Neutrophil (primary cell): ENCODE measurements at regions not wholly inside any gene's neighbourhood (a gene's known extent, or its start where the extent isn't known, plus 50 kb on each side); places are given as distances from the start of the nearest gene placed in this dataset.

Experiments used
- H3K27ac ChIP-seq: fragments of 200-600 bp; sonication (generic); 2 replicates; pipeline ENCODE4 v1.5.1; 2016; ENCODE audit warnings: mild to moderate bottlenecking, moderate library complexity
- H3K27me3 ChIP-seq: fragments of 200-600 bp; sonication (generic); 2 replicates; pipeline ENCODE4 v1.6.0; 2016; ENCODE audit warnings: mild to moderate bottlenecking
- H3K36me3 ChIP-seq: fragments of 200-600 bp; sonication (generic); 2 replicates; pipeline ENCODE4 v1.5.1; 2017
- H3K4me1 ChIP-seq, 2 experiments: fragments of 200-600 bp in 1 of 2; sonication (generic) in 1 of 2; 1 replicate in 1 of 2; 2 replicates in 1 of 2; pipeline versions ENCODE4 v1.5.1 to v1.6.1; 2013 to 2016; ENCODE audit warnings: low read depth in 1 of 2, low read length in 1 of 2, mild to moderate bottlenecking in 1 of 2, moderate library complexity in 1 of 2; ENCODE audit not compliant: control insufficient read depth in 1 of 2, insufficient read depth in 1 of 2
- H3K4me3 ChIP-seq, 2 experiments: fragments of 200-600 bp in 1 of 2; sonication (generic) in 1 of 2; 1 replicate in 1 of 2; 2 replicates in 1 of 2; pipeline ENCODE4 v1.5.1; 2013 to 2016; ENCODE audit warnings: low read depth in 1 of 2, low read length in 1 of 2, mild to moderate bottlenecking in 1 of 2, moderate library complexity in 1 of 2
- H3K9me3 ChIP-seq: fragments of 200-600 bp; sonication (generic); 2 replicates; pipeline ENCODE4 v1.5.1; 2016
- TF ChIP-seq, protein P1 (sequence below): fragments of 200-600 bp; sonication (generic); IDR thresholded peaks from 2 replicates; pipeline ENCODE4 v1.5.1; 2016; ENCODE audit warnings: antibody characterized with exemption

DNA sequence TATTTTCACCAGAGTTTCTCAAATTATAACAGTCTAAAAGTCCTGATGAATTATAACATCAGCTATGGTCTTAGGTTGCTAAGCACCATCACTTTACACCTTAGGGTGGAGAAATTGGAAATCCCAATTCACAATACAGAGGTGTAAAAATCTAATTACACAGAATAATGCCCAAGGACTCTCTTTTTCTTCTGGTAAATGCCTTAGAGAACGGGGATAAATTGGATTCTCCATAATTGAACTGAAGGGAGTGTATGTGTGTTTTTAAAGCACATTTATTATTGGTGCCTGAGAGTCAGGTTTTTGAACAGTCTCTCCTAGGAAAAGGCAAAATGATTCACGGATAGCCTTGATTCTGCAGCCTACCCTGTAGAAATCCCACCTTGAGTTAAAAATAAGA lies 66.8 kb downstream of the NIBAN1 start:
- Histone ChIP-seq H3K27me3 (no peaks in the 10 kb centered on the region), H3K9me3 (no peaks in the 10 kb centered on the region), H3K4me3 (no peak overlapping the region), H3K4me1 (peaks cover 12 to 13% of the 10 kb centered on the region in 2 experiments), H3K36me3 (no peaks in the 10 kb centered on the region), H3K27ac (no peak overlapping the region)
- TF ChIP-seq, protein P1, sequence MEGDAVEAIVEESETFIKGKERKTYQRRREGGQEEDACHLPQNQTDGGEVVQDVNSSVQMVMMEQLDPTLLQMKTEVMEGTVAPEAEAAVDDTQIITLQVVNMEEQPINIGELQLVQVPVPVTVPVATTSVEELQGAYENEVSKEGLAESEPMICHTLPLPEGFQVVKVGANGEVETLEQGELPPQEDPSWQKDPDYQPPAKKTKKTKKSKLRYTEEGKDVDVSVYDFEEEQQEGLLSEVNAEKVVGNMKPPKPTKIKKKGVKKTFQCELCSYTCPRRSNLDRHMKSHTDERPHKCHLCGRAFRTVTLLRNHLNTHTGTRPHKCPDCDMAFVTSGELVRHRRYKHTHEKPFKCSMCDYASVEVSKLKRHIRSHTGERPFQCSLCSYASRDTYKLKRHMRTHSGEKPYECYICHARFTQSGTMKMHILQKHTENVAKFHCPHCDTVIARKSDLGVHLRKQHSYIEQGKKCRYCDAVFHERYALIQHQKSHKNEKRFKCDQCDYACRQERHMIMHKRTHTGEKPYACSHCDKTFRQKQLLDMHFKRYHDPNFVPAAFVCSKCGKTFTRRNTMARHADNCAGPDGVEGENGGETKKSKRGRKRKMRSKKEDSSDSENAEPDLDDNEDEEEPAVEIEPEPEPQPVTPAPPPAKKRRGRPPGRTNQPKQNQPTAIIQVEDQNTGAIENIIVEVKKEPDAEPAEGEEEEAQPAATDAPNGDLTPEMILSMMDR: no peak

DNA sequence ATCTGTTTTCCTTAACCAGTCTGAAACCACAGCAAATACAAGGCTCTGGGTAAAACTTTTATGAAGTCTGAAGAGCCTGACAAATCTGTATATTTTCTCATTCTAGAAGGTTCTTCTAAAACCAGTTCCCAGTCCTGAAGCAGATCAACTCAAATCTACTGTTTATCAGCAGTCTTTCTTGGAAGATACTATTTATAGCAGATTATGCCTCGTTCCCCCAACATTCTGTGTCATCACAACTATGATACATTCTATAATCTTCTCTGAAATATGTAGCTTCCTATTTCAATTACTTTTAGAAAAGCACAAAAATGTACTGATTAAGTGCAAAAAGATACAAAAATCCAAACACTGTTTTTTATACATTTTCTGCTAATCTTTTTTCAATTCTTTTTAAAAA lies 67.5 kb downstream of the NIBAN1 start:
- Histone ChIP-seq H3K36me3 (no peaks in the 10 kb centered on the region), H3K27me3 (no peaks in the 10 kb centered on the region), H3K4me3 (no peak overlapping the region), H3K9me3 (no peaks in the 10 kb centered on the region), H3K27ac (no peak overlapping the region), H3K4me1 (peaks cover 12 to 13% of the 10 kb centered on the region in 2 experiments)
- TF ChIP-seq, protein P1: no peak

GRCh38 chr1:184905601-184906322 lies 68.5 kb downstream of the NIBAN1 start:
- Histone ChIP-seq H3K27me3 (no peaks in the 10 kb centered on the region), H3K27ac (peak overlapping the region; percentile 69), H3K4me3 (no peak overlapping the region), H3K9me3 (no peaks in the 10 kb centered on the region), H3K4me1 (peaks cover 12 to 13% of the 10 kb centered on the region in 2 experiments), H3K36me3 (no peaks in the 10 kb centered on the region)
- TF ChIP-seq, protein P1: no peak

- no peaks in the 10 kb centered on the region for H3K27me3 ChIP-seq
- TF ChIP-seq, protein P1: no peak
- H3K27ac ChIP-seq: no peak overlapping the region
Measured at GRCh38 chr1:184903111-184903692, 71.1 kb downstream of the NIBAN1 start.

GRCh38 chr1:184900507-184900906 lies 73.8 kb downstream of the NIBAN1 start:
- TF ChIP-seq, protein P1: no peak
- Histone ChIP-seq H3K27ac (no peak overlapping the region), H3K4me1 (peaks cover 12 to 13% of the 10 kb centered on the region in 2 experiments), H3K9me3 (no peaks in the 10 kb centered on the region), H3K4me3 (no peak overlapping the region), H3K27me3 (no peaks in the 10 kb centered on the region), H3K36me3 (peaks cover 27% of the 10 kb centered on the region)

More at GRCh38 chr1:184903111-184903692, 71.1 kb downstream of the NIBAN1 start:
- no peak overlapping the region for H3K4me3 ChIP-seq
- H3K9me3 ChIP-seq: no peaks in the 10 kb centered on the region
- peaks cover 9% of the 10 kb centered on the region for H3K36me3 ChIP-seq
- peaks cover 12 to 13% of the 10 kb centered on the region in 2 experiments for H3K4me1 ChIP-seq
